Non-pigmented ciliary epithelial cell (primary cell): ENCODE measurements at regions not wholly inside any gene's neighbourhood (a gene's known extent, or its start where the extent isn't known, plus 50 kb on each side); places are given as distances from the start of the nearest gene placed in this dataset.

ENCODE experiments used
- DNase-seq: peaks from one replicate; pipeline ENCODE4 v3.0.0-alpha.2; 2010; ENCODE audit warnings: low read depth

DNA sequence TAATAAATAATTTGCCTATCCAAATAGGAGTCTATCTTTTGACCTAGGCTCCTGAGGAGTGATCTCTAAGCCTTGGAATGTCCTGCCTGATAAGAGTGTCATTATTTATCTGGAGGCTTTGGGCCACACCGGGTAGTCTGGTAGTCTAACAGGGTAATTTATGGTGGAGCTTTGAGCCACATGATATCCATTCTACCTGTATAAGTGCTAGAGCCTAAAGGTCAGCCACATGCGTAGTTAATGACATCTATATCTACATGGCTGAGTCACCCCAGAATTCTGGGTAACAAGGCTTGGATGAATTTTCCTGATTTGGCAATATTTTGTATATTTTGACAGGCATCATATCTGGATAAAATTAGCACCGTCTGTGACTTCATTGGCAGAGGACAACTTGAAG, 681.4 kb downstream of the MCTP2 start:
- no peak for DNase-seq

DNA sequence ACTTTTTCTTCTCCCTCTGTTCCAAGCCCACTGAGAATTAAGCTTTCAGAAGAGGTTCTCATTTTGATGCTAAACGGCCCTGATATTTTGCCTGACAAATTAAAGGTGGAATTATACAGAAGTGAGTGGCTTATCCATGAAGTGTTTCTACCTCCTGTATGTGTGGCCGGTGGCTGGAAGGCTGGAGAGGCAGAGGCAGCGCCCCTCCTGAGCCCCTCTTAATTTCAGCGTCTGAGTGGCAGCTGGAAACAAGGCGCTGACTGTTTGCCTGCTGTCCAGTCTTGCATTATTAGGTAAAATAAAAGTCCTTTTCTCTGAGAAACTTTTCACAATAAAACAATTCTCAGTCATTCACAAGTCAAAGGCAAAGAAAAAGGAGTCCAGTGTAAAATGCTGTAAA, 685.7 kb downstream of the MCTP2 start:
- DNase-seq, result no peak

DNA sequence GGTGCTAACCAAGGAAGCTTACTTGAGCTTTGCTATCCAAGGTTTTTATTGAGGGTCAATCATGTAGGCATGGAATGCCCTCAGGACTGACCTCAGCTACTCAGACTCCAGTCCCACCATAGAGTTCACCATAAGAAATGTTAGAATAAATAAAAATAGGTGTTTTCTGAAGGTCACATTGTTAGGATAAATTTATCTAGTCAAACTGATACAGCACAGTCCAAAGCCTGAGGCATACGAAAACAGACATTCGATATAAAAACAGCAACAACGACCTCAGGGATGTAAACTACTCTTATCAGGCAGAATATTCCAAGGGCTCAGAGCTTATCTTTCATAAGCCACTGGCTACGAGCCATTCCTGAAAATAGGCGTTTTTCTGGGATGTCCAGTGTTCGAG, 690.6 kb downstream of the MCTP2 start:
- DNase-seq, result no peak

DNA sequence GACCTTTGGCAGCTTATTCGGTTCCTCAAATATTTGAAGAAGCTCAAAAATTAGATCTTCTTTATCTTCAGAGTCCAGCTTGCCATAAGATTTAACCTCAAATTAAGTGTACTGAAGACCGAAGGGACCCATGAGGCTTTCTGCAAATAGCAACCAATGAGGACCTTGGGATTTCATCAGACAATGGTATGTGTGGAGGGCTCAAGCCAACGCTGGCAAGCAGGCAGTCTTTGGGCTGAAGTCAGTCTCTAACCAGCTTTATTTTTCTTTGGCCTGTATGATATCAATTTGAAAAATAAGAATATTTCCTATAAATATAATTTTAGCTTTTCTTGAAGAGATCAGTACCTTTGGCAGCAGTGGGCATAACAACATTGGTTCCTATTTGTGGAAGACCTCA, 692.7 kb downstream of the MCTP2 start:
- no peak for DNase-seq

DNA sequence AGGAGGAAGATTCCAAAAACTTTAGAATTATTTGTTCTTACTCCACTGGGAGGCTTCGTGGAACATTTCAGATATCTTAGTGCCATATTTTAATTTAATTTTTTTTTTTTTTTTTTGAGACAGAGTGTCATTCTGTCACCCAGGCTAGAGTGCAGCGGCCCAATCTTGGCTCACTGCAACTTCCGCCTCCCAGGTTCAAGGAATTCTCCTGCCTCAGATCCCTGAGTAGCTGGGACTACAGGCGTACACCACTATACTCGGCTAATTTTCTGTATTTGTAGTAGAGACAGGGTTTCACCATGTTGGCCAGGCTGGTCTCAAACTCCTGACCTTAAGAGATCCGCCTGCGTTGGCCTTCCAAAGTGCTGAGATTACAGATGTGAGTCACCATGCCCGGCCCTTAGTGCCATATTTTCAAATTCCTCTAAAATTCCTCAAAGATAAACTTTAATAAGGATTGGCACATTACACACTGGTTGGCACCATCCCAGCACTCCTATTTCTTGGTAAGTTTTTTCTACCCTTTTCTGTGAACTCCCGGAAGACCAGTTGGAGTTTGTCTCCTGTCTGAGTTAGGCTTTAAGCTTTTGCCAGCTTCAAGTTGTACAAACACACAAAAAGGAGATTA, 693.7 kb downstream of the MCTP2 start:
- DNase-seq, result no peak

DNA sequence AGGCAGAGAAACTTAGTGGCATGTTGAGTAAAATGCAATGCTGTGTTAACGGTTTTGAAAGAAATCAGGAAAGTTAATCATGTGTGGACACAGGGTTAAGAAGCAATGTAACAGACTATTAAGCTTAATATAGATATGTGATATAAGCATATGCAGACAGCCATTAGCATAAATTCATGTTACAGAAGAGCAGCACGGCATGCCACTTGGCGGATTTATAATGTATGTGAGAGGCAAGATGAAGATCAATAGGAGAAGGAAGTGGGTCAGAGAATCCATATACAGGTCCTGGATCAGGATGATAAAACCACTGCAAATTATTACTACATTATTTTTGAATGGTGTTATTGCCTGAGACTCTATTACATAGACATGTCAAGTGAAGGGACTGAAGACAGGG, 694.3 kb downstream of the MCTP2 start:
- DNase-seq, result no peak

DNA sequence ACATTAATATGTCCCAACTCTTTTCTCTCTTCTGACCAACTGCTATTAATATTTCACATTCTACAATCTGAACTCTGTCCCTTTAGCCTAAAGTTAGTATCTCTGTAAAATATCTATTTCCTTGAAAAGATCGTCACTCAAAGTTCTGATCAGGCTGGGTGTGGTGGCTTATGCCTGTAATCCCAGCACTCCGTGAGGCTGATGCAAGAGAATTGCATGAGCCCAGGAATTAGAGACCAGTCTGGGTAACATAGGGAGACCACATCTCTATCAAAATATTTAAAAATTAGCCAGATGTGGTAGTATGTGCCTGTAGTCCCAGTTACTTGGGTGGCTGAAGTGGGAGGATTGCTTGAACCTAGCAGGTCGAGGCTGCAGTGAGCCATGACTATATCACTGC, 695.6 kb downstream of the MCTP2 start:
- no peak for DNase-seq

DNA sequence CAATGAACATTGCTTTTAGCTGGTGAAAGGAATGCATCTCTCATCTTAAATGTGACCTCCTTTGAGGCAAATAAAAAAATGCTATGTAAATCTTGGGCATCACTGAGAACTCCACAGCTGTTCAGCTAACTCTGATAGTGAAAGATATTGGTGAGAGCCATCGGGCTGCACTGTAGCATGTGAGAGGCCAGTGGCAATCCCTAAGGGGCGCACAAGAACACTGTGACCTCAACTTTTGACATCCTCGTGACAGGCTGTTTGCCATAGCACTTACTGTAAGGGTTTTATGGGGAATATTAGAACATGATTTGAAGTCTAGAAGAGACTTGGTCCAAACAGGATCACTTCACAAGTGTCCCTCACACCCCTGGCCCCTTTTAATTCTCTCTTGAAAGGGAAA, 697.9 kb downstream of the MCTP2 start:
- DNase-seq, result no peak

DNA sequence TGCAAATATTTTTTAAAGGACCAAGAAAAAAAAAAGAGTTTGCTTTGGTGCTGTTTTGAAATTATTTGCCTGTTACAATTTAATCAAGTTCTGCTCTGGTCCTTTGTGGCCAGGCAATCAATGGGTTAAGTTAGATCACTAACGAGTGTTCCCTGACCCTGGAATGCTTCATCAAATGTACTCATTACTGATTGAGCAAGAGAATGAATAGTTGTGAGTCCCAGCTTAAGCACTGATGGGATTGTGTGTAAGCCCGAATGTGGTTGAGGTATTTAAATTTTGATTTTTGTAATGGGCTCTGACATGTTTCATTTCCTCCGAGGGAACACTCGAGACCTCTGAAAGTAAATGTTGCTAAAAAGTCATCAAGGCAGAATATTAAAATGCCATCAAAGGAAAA, 699.1 kb downstream of the MCTP2 start:
- DNase-seq, result no peak

DNA sequence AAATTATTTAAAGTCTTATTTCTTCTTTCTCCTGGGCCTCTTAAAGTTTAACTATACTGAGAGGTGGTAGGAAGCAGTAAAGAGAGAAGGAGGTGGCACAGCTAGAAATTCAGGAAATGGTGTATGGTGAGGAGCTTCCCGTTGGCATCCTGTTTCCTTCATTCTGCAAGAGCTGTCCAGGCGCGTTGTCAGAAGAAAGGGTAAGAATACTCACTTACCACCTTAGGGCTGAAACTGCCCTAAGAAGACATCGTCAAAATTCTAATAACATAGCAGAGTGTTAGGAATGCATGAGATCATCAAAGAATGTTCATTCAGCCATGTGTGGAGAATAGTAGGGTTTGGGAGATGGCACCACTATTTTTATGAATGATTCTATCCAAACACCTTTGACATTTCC, 699.6 kb downstream of the MCTP2 start:
- DNase-seq, result no peak

DNA sequence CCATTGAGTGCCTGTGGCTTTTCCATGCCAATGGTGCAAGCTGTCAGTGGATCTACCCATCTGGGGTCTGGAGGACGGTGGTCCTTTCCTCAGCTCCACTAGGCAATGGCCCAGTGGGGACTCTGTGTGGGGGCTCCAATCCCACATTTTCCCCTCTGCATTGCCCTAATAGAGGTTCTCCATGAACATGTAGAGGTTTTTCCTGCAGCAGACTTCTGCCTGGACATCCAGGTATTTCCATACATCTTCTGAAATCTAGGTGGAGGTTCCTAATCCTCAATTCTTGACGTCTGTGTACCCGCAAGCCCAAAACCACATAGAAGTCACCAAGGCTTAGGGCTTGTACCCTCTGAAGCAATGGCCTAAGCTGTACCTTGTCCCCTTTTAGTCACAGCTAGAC, 703.1 kb downstream of the MCTP2 start:
- no peak for DNase-seq

DNA sequence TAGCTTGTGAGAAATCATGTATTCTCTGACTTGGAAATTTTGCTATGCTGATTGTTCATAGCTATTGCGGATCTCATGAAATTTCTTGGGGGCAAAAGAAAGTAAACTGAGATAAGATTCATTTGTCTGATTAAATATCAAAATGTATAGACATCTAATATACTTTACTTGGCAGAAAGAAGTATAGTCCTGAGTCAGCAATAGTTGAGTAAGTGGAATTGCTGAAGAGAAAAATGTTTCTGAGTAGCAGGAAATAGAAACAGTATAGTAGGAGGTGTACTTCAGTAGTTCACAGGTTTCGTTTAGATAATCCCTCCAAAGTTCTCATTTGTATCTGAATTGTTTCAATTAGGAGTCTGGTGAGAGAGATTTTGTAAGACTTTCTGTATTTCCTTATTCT, 705.9 kb downstream of the MCTP2 start:
- DNase-seq, result no peak

DNA sequence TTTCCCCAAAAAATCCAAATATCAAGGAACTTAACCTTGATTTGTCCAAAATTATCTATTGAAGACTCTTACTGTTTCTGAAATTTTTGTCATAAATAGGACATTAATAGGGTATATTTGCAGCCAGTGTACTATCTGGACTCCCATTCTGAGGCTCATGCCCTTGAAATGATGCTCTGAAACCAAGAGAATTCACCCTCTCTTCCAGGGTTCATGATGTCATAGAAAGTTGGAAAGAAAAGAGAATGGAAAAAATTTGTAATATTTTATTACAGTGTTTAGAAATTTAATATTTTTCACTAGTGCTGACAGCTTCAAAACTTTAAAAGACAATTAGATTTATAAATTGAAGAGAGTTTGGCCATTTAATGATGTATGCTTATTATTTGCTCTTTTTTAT, 712.5 kb downstream of the MCTP2 start:
- no peak for DNase-seq

DNA sequence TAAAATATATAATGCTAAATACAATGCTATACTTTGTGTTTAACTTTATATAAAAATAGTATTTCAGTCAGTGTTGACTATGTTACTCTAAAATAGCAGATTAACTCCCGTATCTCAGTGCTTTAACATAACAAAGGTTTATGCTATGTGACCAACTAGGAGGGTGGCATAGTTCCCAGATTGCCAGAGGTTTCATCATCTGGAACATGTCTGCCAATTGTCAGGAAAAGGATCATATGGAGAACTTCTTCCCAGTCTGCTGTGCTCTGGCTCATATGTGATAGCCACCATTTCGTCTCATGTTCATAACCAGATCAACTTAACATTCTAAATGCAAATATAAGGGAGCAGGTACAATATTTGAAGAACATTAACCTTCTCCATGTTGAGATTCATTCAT, 720.2 kb downstream of the MCTP2 start:
- DNase-seq, result no peak

DNA sequence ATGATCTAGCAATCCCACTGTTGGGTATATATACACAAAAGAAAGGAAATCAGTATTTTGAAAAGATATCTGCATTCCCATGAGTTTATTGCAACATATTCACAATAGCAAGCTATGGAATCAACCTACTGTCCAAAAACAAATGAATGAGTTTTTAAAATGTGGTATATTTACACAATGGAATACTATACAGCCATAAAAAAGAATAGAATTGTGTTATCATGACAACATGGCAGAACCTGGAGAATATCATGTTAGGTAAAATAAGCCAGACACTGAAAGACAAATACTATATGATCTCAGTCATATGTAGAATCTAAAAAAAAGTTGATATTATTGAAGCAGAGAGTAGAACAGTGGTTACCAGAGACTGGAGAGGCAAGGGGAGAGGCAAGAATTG, 732.6 kb downstream of the MCTP2 start:
- DNase-seq, result no peak

DNA sequence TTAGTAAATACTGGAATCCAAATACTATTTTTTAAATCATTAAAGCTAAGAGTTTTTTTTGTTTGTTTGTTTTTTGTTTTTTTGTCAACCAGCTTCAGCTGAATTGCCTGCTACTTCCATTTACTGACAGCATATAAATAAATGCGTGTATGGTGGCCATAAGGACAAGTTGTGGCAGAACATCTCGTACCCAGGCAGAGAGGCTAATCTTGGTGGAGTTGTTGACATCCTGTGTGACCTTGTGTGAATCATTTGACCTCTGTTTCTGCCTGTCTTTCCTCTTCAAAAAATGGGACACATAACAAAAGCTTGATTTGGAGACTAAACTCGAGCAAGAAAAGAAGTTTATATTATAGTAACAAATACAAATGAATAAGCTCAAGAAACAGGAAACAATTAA, 734.2 kb downstream of the MCTP2 start:
- DNase-seq, result no peak

DNA sequence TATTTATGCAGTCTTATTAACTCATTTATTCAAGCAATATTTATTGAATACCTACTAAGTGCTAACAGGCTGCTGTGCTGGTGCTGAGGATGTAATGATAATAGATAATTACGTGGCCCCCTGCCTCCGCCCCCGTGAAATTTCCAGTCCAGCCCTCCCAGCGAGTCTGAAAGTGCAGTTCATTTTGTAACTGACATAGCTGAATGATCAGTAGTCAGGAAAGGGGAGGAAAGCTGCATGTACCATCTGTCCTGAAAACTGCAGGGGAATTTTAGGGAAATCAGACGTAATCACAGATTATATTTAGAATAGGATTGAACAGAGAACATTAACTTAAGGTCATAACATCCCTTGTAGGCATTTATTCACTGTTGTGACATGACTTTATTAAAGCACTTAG, 736.8 kb downstream of the MCTP2 start:
- no peak for DNase-seq

DNA sequence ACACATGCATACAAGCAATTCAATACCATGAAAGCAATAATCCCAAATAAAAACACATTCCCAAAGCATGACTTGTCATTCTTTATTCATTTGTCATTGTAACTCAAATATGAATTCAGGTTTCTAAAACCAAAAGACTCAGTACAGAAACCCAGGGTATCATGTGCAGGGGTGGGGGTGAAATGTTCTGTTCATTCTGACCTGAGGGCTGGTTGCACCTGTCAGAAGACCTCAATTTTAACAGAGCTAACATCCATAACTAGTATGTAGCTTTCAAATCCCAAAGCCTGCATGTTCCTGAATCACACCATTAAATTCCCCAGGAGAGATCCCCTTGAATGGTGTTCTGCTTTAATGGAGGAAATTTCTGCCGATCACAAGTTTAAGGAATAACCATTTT, 738.7 kb downstream of the MCTP2 start:
- no peak for DNase-seq

DNA sequence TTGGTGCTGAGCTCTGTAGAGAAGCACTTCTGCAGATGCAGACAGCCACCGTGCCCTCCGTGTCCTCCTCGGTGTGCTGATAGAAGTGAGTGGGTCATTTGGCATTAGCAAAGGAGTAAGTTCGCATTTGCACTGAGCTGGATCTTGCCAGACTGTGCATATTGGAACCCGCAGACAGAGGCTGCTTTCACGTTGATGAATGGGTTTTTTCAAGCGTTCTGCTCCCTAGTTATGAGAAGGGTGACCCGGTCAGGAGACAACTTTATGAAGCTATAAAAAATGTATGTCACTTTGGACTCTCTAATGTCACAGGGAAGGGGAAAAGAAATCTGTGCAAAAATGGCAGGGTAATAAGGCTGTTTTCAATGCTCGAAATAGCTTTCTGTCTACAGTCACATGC, 739.4 kb downstream of the MCTP2 start:
- DNase-seq, result no peak

DNA sequence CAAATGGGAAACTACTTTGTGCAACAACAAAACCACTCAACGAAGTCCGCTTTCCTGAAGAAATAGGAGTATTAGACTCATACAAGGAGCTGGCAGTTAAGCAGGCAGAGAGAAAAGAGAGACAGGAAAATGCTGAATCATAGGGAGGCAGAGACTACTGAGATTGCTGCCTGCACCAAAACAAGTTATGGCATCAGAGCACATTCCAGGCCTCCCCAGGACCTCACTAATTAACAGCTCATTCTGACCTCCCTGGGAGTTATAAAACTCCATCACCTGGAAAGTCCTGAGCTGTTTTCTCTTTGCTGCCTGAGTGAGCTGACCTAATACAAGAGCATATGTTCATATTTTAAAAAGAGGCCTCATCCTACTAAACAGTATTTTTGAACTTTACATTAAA, 741.0 kb downstream of the MCTP2 start:
- DNase-seq, result peak; percentile 6

DNA sequence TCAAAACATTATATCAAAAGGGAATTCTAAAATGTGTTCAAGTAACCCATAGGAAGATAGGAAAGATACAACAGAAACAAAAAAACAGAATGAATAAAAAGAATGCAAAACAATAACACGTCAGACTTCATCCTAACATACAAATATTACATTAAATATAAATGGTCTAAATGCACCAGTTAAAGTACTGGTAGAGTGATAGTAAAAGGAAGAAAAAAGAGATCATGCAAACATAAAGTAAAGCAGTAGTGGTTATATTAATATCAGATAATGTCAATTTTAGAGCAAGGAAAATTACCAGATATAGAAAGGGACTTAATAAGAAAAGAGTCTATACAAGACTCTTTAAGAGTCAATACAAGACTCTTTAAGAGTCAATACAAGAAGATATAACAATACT, 755.7 kb downstream of the MCTP2 start:
- no peak for DNase-seq

DNA sequence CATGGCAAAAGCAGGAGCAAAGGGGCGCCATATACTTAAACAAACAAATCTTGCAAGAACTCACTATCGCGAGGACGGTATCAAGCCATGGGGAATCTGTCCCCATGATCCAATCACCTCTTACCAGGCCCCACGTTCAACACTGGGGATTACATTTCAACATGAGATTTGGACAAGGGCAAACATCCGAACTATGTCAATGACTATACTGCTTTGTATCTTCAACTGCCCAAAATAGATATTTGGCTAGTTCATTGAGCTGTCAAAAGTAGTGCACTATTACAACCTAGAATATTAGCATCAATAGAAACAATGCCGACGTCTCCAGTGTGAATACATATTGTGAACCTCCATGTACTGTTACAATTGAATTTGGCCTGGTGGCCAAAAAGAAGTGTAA, 760.4 kb downstream of the MCTP2 start:
- no peak for DNase-seq

DNA sequence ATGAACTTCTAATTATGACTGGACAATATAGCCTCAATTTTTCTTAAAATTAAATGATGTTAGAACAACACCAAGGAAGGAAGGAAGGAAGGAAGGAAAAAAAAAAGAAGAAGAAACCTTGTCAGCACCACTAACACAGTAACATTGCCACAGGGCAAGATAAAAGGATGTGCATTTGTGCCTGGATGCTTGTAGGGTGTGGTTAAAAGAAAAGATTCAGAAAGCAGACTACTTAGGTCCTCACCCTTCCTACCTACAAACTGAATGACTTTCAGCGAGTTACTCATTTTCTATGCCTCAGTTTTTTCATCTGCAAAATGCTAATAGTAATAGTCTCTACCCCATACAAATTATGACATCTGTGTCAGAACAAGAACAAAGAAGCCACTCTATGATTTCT, 778.3 kb downstream of the MCTP2 start:
- DNase-seq, result no peak

DNA sequence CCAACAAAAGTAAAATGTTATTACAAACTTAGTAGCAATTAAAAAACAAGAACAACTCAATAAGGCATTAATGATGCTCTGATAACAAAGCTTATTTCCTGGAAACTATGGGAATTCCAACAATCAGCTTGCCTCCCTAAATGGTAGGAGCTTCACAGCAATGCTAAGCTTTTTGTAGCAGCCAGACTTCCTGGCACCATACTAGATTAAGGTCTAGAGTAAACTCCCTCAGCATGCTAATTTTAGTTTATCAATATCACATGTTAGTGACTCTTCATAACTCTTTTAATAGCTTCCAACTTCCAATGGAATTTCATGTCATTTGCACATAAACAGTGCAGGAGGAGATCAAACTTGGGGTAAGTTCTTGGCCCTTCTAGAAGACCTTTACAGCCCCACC, 782.0 kb downstream of the MCTP2 start:
- no peak for DNase-seq
